Mesenchymal stem cell (in vitro differentiated cells and primary cell): ENCODE measurements at regions not wholly inside any gene's neighbourhood (a gene's known extent, or its start where the extent isn't known, plus 50 kb on each side); places are given as distances from the start of the nearest gene placed in this dataset.

ENCODE experiments used
- DNase-seq: peaks from one replicate; pipeline ENCODE4 v3.0.0-alpha.2; 2013
- H2AFZ ChIP-seq: one replicate; pipeline ENCODE4 v1.6.1; 2013; ENCODE audit warnings: low read depth, mild to moderate bottlenecking, control low read depth, inconsistent platforms, low read length, moderate library complexity
- H2AK5ac ChIP-seq: 2 replicates; pipeline ENCODE4 v1.6.1; 2013; ENCODE audit warnings: low read length, moderate library complexity, mild to moderate bottlenecking, inconsistent platforms; ENCODE audit not compliant: severe bottlenecking
- H2BK120ac ChIP-seq: one replicate; pipeline ENCODE4 v1.6.1; 2013; ENCODE audit warnings: low read depth, mild to moderate bottlenecking, inconsistent platforms, low read length, moderate library complexity
- H2BK12ac ChIP-seq, 2 experiments: one replicate each; pipeline ENCODE4 v1.6.1; 2013; ENCODE audit warnings: inconsistent platforms in 2 of 2, low read length in 2 of 2, mild to moderate bottlenecking in 2 of 2, moderate library complexity in 2 of 2, control low read depth in 1 of 2
- H2BK15ac ChIP-seq: one replicate; pipeline ENCODE4 v1.6.1; 2013; ENCODE audit warnings: mild to moderate bottlenecking, low read depth, inconsistent platforms; ENCODE audit not compliant: poor library complexity, severe bottlenecking
- H2BK5ac ChIP-seq: 2 replicates; pipeline ENCODE4 v1.6.1; 2013; ENCODE audit warnings: low read depth, mild to moderate bottlenecking, low read length, control low read depth, inconsistent platforms; ENCODE audit not compliant: poor library complexity, severe bottlenecking
- H3K14ac ChIP-seq, 2 experiments: one replicate each; pipeline ENCODE4 v1.6.1; 2013; ENCODE audit warnings: inconsistent platforms in 2 of 2, low read length in 2 of 2, control low read depth in 1 of 2, mild to moderate bottlenecking in 1 of 2, moderate library complexity in 1 of 2
- H3K18ac ChIP-seq, 2 experiments: one replicate each; pipeline ENCODE4 v1.6.1; 2013; ENCODE audit warnings: inconsistent platforms in 2 of 2, low read length in 2 of 2, control low read depth in 1 of 2, low read depth in 1 of 2, mild to moderate bottlenecking in 1 of 2
- H3K23ac ChIP-seq, 2 experiments: one replicate each; pipeline ENCODE4 v1.6.1; 2013; ENCODE audit warnings: inconsistent platforms in 2 of 2, low read length in 2 of 2, mild to moderate bottlenecking in 2 of 2, moderate library complexity in 2 of 2, control low read depth in 1 of 2
- H3K27ac ChIP-seq: 2 replicates; pipeline ENCODE4 v1.5.1; 2013; ENCODE audit warnings: mild to moderate bottlenecking, moderate library complexity, low read length, control low read depth, inconsistent platforms; ENCODE audit not compliant: poor library complexity, severe bottlenecking
- H3K27me3 ChIP-seq, 2 experiments: 2 replicates each; pipeline versions ENCODE4 v1.6.1 to v1.7.0; 2013; ENCODE audit warnings: low read length in 2 of 2, mild to moderate bottlenecking in 2 of 2, moderate library complexity in 2 of 2, control low read depth in 1 of 2, inconsistent platforms in 1 of 2; ENCODE audit not compliant: control insufficient read depth in 1 of 2, insufficient read depth in 1 of 2
- H3K36me3 ChIP-seq, 2 experiments: 2 replicates each; pipeline versions ENCODE4 v1.6.1 to v1.7.0; 2013; ENCODE audit warnings: low read length in 2 of 2, control low read depth in 1 of 2, inconsistent platforms in 1 of 2, low read depth in 1 of 2, mild to moderate bottlenecking in 1 of 2; ENCODE audit not compliant: insufficient read depth in 2 of 2, control insufficient read depth in 1 of 2
- H3K4ac ChIP-seq, 2 experiments: one replicate each; pipeline ENCODE4 v1.6.1; 2013; ENCODE audit warnings: inconsistent platforms in 2 of 2, low read length in 2 of 2, mild to moderate bottlenecking in 2 of 2, moderate library complexity in 2 of 2, control low read depth in 1 of 2, low read depth in 1 of 2
- H3K4me1 ChIP-seq: 2 replicates; pipeline ENCODE4 v1.6.1; 2013; ENCODE audit warnings: low read depth, low read length, control low read depth; ENCODE audit not compliant: control insufficient read depth, insufficient read depth
- H3K4me2 ChIP-seq: 2 replicates; pipeline ENCODE4 v1.6.1; 2013; ENCODE audit warnings: low read length, mild to moderate bottlenecking, inconsistent platforms; ENCODE audit not compliant: poor library complexity, severe bottlenecking
- H3K4me3 ChIP-seq, 2 experiments: 2 replicates each; pipeline versions ENCODE4 v1.5.1 to v1.7.0; 2013; ENCODE audit warnings: low read length in 2 of 2, mild to moderate bottlenecking in 2 of 2, control low read depth in 1 of 2, low read depth in 1 of 2; ENCODE audit not compliant: insufficient read depth in 1 of 2
- H3K79me1 ChIP-seq: replicated peaks from 2 replicates; pipeline ENCODE4 v1.6.1; 2013; ENCODE audit warnings: mild to moderate bottlenecking, control low read depth, low read length, inconsistent platforms; ENCODE audit not compliant: poor library complexity, severe bottlenecking
- H3K9ac ChIP-seq: 2 replicates; pipeline ENCODE4 v1.7.0; 2013; ENCODE audit warnings: mild to moderate bottlenecking, low read length, moderate library complexity
- H3K9me3 ChIP-seq: 2 replicates; pipeline ENCODE4 v1.7.0; 2013; ENCODE audit warnings: mild to moderate bottlenecking, low read length; ENCODE audit not compliant: control insufficient read depth
- H4K8ac ChIP-seq: one replicate; pipeline ENCODE4 v1.6.1; 2013; ENCODE audit warnings: inconsistent platforms, mild to moderate bottlenecking, low read length, moderate library complexity
- H4K91ac ChIP-seq: one replicate; pipeline ENCODE4 v1.6.1; 2013; ENCODE audit warnings: mild to moderate bottlenecking, low read length, inconsistent platforms
- WGBS: methylation state at CpG from one replicate; pipeline ENCODE4 v1.1.7; 2013; ENCODE audit warnings: mixed read lengths; 5-methylcytosine and 5-hydroxymethylcytosine counted together

GRCh38 chr5:2656206-2656605 lies 95.3 kb downstream of the IRX2 start:
- 58% methylated on average over 9 of the region's 11 CpGs for whole genome bisulfite sequencing
- no peak overlapping the region for H2BK15ac ChIP-seq
- H2AK5ac ChIP-seq, result no peak overlapping the region

GRCh38 chr5:2653991-2654390 lies 97.5 kb downstream of the IRX2 start:
- Histone ChIP-seq H2AFZ (no peak overlapping the region), H4K91ac (no peak overlapping the region), H2BK5ac (no peak overlapping the region), H3K4me3 (no peak overlapping the region), H2BK12ac (no peak overlapping the region), H4K8ac (no peak overlapping the region), H3K14ac (no peak overlapping the region), H3K23ac (no peak overlapping the region), H3K18ac (no peak overlapping the region), H3K79me1 (no peaks in the 10 kb centered on the region), H3K36me3 (no peaks in the 10 kb centered on the region), H3K4me1 (no peaks in the 10 kb centered on the region), H3K27ac (no peak overlapping the region), H3K27me3 (peaks cover 0 to 8% of the 10 kb centered on the region in 2 experiments), H3K4me2 (no peak overlapping the region), H2BK120ac (no peak overlapping the region), H3K9ac (no peak overlapping the region), H2BK15ac (no peak overlapping the region), H2AK5ac (no peak overlapping the region), H3K4ac (no peak overlapping the region), H3K9me3 (no peaks in the 10 kb centered on the region)
- no peak for DNase-seq
- WGBS, result 69% methylated on average over 6 of the region's 7 CpGs

More at GRCh38 chr5:2656206-2656605, 95.3 kb downstream of the IRX2 start:
- H2BK5ac ChIP-seq, result no peak overlapping the region
- H4K8ac ChIP-seq, result no peak overlapping the region
- no peak overlapping the region for H3K4ac ChIP-seq
- peaks cover 0 to 13% of the 10 kb centered on the region in 2 experiments for H3K27me3 ChIP-seq
- no peak overlapping the region for H2BK120ac ChIP-seq
- H4K91ac ChIP-seq, result no peak overlapping the region
- no peak overlapping the region for H3K18ac ChIP-seq
- H3K27ac ChIP-seq, result no peak overlapping the region
- no peak overlapping the region for H2BK12ac ChIP-seq
- H3K23ac ChIP-seq, result no peak overlapping the region
- no peak for DNase-seq
- H3K79me1 ChIP-seq, result no peaks in the 10 kb centered on the region
- no peak overlapping the region for H3K14ac ChIP-seq
- H3K9ac ChIP-seq, result no peak overlapping the region
- H3K4me1 ChIP-seq, result no peaks in the 10 kb centered on the region
- H3K4me2 ChIP-seq, result no peak overlapping the region
- no peaks in the 10 kb centered on the region for H3K36me3 ChIP-seq
- H3K4me3 ChIP-seq, result no peak overlapping the region
- no peaks in the 10 kb centered on the region for H3K9me3 ChIP-seq
- no peak overlapping the region for H2AFZ ChIP-seq

GRCh38 chr5:2651116-2651515 lies 100.4 kb downstream of the IRX2 start:
- Histone ChIP-seq H3K27me3 (no peaks in the 10 kb centered on the region), H3K4ac (no peak overlapping the region), H2BK5ac (no peak overlapping the region), H3K4me2 (no peak overlapping the region), H2BK12ac (no peak overlapping the region), H2BK120ac (no peak overlapping the region), H3K4me3 (no peak overlapping the region), H3K36me3 (no peaks in the 10 kb centered on the region), H2BK15ac (no peak overlapping the region), H4K8ac (no peak overlapping the region), H3K27ac (no peak overlapping the region), H3K4me1 (no peaks in the 10 kb centered on the region), H4K91ac (no peak overlapping the region), H2AFZ (no peak overlapping the region), H3K9ac (no peak overlapping the region), H3K23ac (no peak overlapping the region), H3K9me3 (no peaks in the 10 kb centered on the region), H3K18ac (no peak overlapping the region), H2AK5ac (no peak overlapping the region), H3K79me1 (no peaks in the 10 kb centered on the region), H3K14ac (no peak overlapping the region)
- no peak for DNase-seq
- WGBS, result 69% methylated on average over 4 of the region's 4 CpGs

- H3K36me3 ChIP-seq, result no peaks in the 10 kb centered on the region
- H3K18ac ChIP-seq, result no peak overlapping the region
- H2BK15ac ChIP-seq, result no peak overlapping the region
- H2BK120ac ChIP-seq, result no peak overlapping the region
- peak overlapping the region in 1 of 2 experiments; percentile 16 for H3K4me3 ChIP-seq
- no peak overlapping the region for H3K23ac ChIP-seq
- no peak overlapping the region for H3K4me2 ChIP-seq
- WGBS, result 89% methylated on average over 25 of the region's 27 CpGs
- H3K27ac ChIP-seq, result no peak overlapping the region
- H3K9ac ChIP-seq, result no peak overlapping the region
- H3K14ac ChIP-seq, result no peak overlapping the region
- no peak overlapping the region for H2BK5ac ChIP-seq
- no peak overlapping the region for H4K8ac ChIP-seq
- no peak overlapping the region for H3K4ac ChIP-seq
- no peaks in the 10 kb centered on the region for H3K79me1 ChIP-seq
- H4K91ac ChIP-seq, result no peak overlapping the region
- H3K9me3 ChIP-seq, result no peaks in the 10 kb centered on the region
- H2AK5ac ChIP-seq, result no peak overlapping the region
- H2BK12ac ChIP-seq, result no peak overlapping the region
- no peak for DNase-seq
- no peaks in the 10 kb centered on the region for H3K4me1 ChIP-seq
- H3K27me3 ChIP-seq, result peaks cover 0 to 5% of the 10 kb centered on the region in 2 experiments
- H2AFZ ChIP-seq, result no peak overlapping the region
These were observed 108.7 kb downstream of the IRX2 start for GRCh38 chr5:2642684-2643345.
